ENCODE measurements at regions not wholly inside any gene's neighbourhood (a gene's known extent, or its start where the extent isn't known, plus 50 kb on each side); places are given as distances from the start of the nearest gene placed in this dataset.

DNA sequence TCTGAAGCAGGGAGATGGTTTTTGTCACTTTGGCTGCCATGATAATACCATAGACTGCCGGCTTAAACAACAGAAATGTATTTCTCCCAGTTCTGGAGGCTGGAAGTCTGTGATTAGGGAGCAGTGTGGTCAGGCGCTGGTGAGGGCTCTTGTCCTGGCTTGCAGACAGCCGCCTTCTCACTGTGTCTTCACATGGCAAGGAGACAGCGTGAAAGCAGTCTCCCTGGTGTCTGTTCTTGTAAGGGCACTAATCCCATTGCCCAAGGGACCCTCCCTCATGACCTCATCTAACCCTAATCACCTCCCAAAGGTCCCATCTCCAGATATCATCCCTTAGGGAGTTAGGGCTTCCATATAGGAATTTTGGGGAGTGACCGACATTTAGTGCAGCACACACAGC lies 167.0 kb downstream of the ENGASE start:
- CTCF ChIA-PET (ENCODE audit: low intra/inter-chr PET ratio, low total read pairs): no interaction called here
- no peaks in the 10 kb centered on the region for H3K4me1 ChIP-seq (ENCODE audit: insufficient read depth, low read length)
- no peaks in the 10 kb centered on the region for H3K79me2 ChIP-seq (ENCODE audit: insufficient read depth, low read length)
- FAIRE-seq (no peak), ATAC-seq (no peak), DNase-seq (ENCODE audit: low spot score) (no peak)
- BruUV-seq (replicated peaks): no TSS peak
- no peak overlapping the region for H3K4me3 ChIP-seq (replicated peaks in 1 of 3; ENCODE audit: insufficient read depth in 1 of 3, low read depth in 2 of 3, low read length in 3 of 3)
- no peaks in the 10 kb centered on the region for H4K20me1 ChIP-seq (ENCODE audit: insufficient read depth, low read length)
- no peak overlapping the region for H3K27ac ChIP-seq (ENCODE audit: extremely low read length, insufficient read depth, low read length)
- no peak overlapping the region for H2AFZ ChIP-seq (ENCODE audit: low read length)
- no peak overlapping the region for H3K9ac ChIP-seq (ENCODE audit: insufficient read depth, low read depth, low read length)
- intact Hi-C loops (cut with micrococcal nuclease; ENCODE audit: unreplicated experiment): no loop called here
- no peak overlapping the region for H3K4me2 ChIP-seq (ENCODE audit: low read depth, low read length)
- H3K9me3 ChIP-seq (ENCODE audit: low read length): no peaks in the 10 kb centered on the region
- POLR2A ChIA-PET: no interaction called here
- in situ Hi-C loops (cut with HindIII; ENCODE audit: extremely low pct_ligation_motif_present, low pct_unique_long_range_greater_than_20kb): no loop called here
- no peaks in the 10 kb centered on the region for H3K36me3 ChIP-seq (replicated peaks in 1 of 2; ENCODE audit: control insufficient read depth in 1 of 2, insufficient read depth in 2 of 2, low read length in 2 of 2)
- WGBS (ENCODE audit: low lambda C conversion rate): 18% methylated on average over 5 of the region's 5 CpGs
- TF ChIP-seq, protein P1, sequence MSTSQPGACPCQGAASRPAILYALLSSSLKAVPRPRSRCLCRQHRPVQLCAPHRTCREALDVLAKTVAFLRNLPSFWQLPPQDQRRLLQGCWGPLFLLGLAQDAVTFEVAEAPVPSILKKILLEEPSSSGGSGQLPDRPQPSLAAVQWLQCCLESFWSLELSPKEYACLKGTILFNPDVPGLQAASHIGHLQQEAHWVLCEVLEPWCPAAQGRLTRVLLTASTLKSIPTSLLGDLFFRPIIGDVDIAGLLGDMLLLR (CRISPR knock-in tag; IDR thresholded peaks at IDR 0.05): no peak
- TF ChIP-seq ZIK1 (CRISPR knock-in tag; IDR thresholded peaks at IDR 0.05; ENCODE audit: borderline replicate concordance, low read depth): no peak
- TF ChIP-seq YEATS2 (CRISPR knock-in tag; IDR thresholded peaks at IDR 0.05; ENCODE audit: borderline replicate concordance): no peak
- TF ChIP-seq ZNF326 (CRISPR knock-in tag; IDR thresholded peaks at IDR 0.05; ENCODE audit: borderline replicate concordance): no peak
- TF ChIP-seq MLLT10 (CRISPR knock-in tag; IDR thresholded peaks at IDR 0.05): no peak
- no peak for TF ChIP-seq CHCHD3 (CRISPR knock-in tag; IDR thresholded peaks at IDR 0.05)
- no peak for TF ChIP-seq ZNF616 (CRISPR knock-in tag; IDR thresholded peaks at IDR 0.05; ENCODE audit: low read depth)
- TF ChIP-seq PHB2 (IDR thresholded peaks at IDR 0.05; ENCODE audit: partially characterized antibody): no peak
- TF ChIP-seq FOXC1 (CRISPR knock-in tag; IDR thresholded peaks at IDR 0.05; ENCODE audit: borderline replicate concordance): no peak
- no peak for TF ChIP-seq PITX1 (CRISPR knock-in tag; IDR thresholded peaks at IDR 0.05)
- TF ChIP-seq CBX1 (IDR thresholded peaks at IDR 0.05; ENCODE audit: low read depth): no peak
- TF ChIP-seq, protein P2, sequence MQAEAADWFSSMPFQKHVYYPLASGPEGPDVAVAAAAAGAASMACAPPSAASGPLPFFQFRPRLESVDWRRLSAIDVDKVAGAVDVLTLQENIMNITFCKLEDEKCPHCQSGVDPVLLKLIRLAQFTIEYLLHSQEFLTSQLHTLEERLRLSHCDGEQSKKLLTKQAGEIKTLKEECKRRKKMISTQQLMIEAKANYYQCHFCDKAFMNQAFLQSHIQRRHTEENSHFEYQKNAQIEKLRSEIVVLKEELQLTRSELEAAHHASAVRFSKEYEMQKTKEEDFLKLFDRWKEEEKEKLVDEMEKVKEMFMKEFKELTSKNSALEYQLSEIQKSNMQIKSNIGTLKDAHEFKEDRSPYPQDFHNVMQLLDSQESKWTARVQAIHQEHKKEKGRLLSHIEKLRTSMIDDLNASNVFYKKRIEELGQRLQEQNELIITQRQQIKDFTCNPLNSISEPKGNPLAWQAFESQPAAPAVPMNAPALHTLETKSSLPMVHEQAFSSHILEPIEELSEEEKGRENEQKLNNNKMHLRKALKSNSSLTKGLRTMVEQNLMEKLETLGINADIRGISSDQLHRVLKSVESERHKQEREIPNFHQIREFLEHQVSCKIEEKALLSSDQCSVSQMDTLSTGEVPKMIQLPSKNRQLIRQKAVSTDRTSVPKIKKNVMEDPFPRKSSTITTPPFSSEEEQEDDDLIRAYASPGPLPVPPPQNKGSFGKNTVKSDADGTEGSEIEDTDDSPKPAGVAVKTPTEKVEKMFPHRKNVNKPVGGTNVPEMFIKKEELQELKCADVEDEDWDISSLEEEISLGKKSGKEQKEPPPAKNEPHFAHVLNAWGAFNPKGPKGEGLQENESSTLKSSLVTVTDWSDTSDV (CRISPR knock-in tag; IDR thresholded peaks at IDR 0.05): no peak
- peaks cover 9 to 59% of the 10 kb centered on the region in 2 experiments for H3K27me3 ChIP-seq (ENCODE audit: control insufficient read depth in 1 of 2, insufficient read depth in 2 of 2, low read length in 2 of 2)

All from HepG2 (cell line).